ENCODE measurements at regions not wholly inside any gene's neighbourhood (a gene's known extent, or its start where the extent isn't known, plus 50 kb on each side); places are given as distances from the start of the nearest gene placed in this dataset.

GRCh38 chr3:13136426-13136825 is 63.2 kb upstream of the IQSEC1 start (continued):
- TF ChIP-seq ZNF462 (CRISPR knock-in tag; IDR thresholded peaks at IDR 0.05) = no peak

GRCh38 chr3:13135811-13136321 is 62.6 kb upstream of the IQSEC1 start:
- Histone ChIP-seq H3F3A (replicated peaks; ENCODE audit: low read depth) (no peaks in the 10 kb centered on the region), H3K4me2 (no peak overlapping the region), H3K36me3 (ENCODE audit: insufficient read depth) (no peaks in the 10 kb centered on the region), H2AFZ (no peak overlapping the region), H3K4me3 (no peak overlapping the region), H3K4me1 (ENCODE audit: insufficient read depth) (no peaks in the 10 kb centered on the region), H3K27me3 (ENCODE audit: insufficient read depth) (no peaks in the 10 kb centered on the region), H3K27ac (ENCODE audit: low read depth) (no peak overlapping the region), H3K79me2 (replicated peaks; ENCODE audit: insufficient read depth) (no peaks in the 10 kb centered on the region), H4K20me1 (replicated peaks; ENCODE audit: insufficient read depth) (0 out of 2 replicates have a peak, but pooled peaks cover 3% of the 10 kb centered on the region), H3K9me2 (ENCODE audit: insufficient read depth) (no peaks in the 10 kb centered on the region)
- Mint-ChIP-seq H3K9me3 (no peaks in the 10 kb centered on the region), H3K27me3 (ENCODE audit: insufficient read depth, low read depth, poor library complexity) (peaks cover 8% of the 10 kb centered on the region), H3K27ac (0 out of 2 replicates have a peak overlapping the region, but pooled peaks have one; percentile 43), H3K36me3 (ENCODE audit: low read depth) (no peaks in the 10 kb centered on the region), H3K4me3 (no peak overlapping the region), H3K4me1 (peaks cover 16% of the 10 kb centered on the region; the same call in 2 of the 3 replicates)
- ATAC-seq = peak; percentile 67
- DNase-seq (ENCODE audit: low spot score) = no peak
- TF ChIP-seq EZH2phosphoT487 (IDR thresholded peaks at IDR 0.05; ENCODE audit: unreplicated experiment) (no peak), ZNF331 (CRISPR knock-in tag; IDR thresholded peaks at IDR 0.05; ENCODE audit: low read depth) (no peak), POLR2AphosphoS5 (IDR thresholded peaks at IDR 0.05; ENCODE audit: low read depth) (no peak), NANOG (IDR thresholded peaks at IDR 0.05; ENCODE audit: borderline replicate concordance) (no peak), ETS1 (IDR thresholded peaks at IDR 0.05) (no peak), JUNB (IDR thresholded peaks at IDR 0.05; ENCODE audit: unreplicated experiment) (no peak), ZNF462 (CRISPR knock-in tag; IDR thresholded peaks at IDR 0.05) (no peak), CREB1 (CRISPR knock-in tag; IDR thresholded peaks at IDR 0.05; ENCODE audit: low read depth) (no peak), ZNF114 (CRISPR knock-in tag; IDR thresholded peaks at IDR 0.05) (no peak)
